IMR-90 (cell line): ENCODE measurements at regions not wholly inside any gene's neighbourhood (a gene's known extent, or its start where the extent isn't known, plus 50 kb on each side); places are given as distances from the start of the nearest gene placed in this dataset.

ENCODE experiments used
- ATAC-seq: fragments of 200-7000 bp; cut with Tn5 transposase; 2 replicates; pipeline ENCODE4 v1.9.1; 2020; ENCODE audit warnings: low read depth, mild to moderate bottlenecking, moderate library complexity
- BruUV-seq: library from RNA; stranded (reverse); fragments of 400-500 nt; replicated peaks from 2 replicates; lab custom pipeline; 2021; lab: Mats Ljungman, UMichigan
- CTCF ChIA-PET: fragments of 300-600 bp; formaldehyde crosslinking; extraction: SDS; loops from one replicate; lab custom pipeline; 2021; ENCODE audit warnings: antibody characterized with exemption; lab: Yijun Ruan, JAX
- POLR2A ChIA-PET: fragments of 300-600 bp; sonication (Branson Sonifier 250); formaldehyde crosslinking; loops from one replicate; lab custom pipeline; 2022; ENCODE audit warnings: antibody characterized with exemption; ENCODE audit not compliant: unreplicated experiment; lab: Charles Lee
- DNase-seq: peaks from one replicate; pipeline ENCODE4 v3.0.0; 2013
- H2AFZ ChIP-seq: replicated peaks from 2 replicates; pipeline ENCODE3; 2013; ENCODE audit warnings: low read length, mild to moderate bottlenecking; ENCODE audit not compliant: poor library complexity
- H2AK5ac ChIP-seq: 2 replicates; pipeline ENCODE4 v1.6.1; 2013; ENCODE audit warnings: low read depth, low read length, inconsistent platforms
- H2AK9ac ChIP-seq: replicated peaks from 2 replicates; pipeline ENCODE3; 2013; ENCODE audit warnings: mild to moderate bottlenecking, low read depth, low read length, moderate library complexity; ENCODE audit not compliant: poor library complexity
- H2BK120ac ChIP-seq: 2 replicates; pipeline ENCODE4 v1.6.1; 2013; ENCODE audit warnings: low read depth, low read length, inconsistent platforms
- H2BK15ac ChIP-seq: 3 replicates; pipeline ENCODE4 v1.6.1; 2013; ENCODE audit warnings: low read depth, low read length, inconsistent platforms
- H2BK20ac ChIP-seq: 2 replicates; pipeline ENCODE4 v1.6.1; 2013; ENCODE audit warnings: low read depth, mild to moderate bottlenecking, inconsistent platforms, low read length, moderate library complexity
- H2BK5ac ChIP-seq: 2 replicates; pipeline ENCODE4 v1.6.1; 2013; ENCODE audit warnings: mild to moderate bottlenecking, low read depth, low read length, inconsistent platforms; ENCODE audit not compliant: poor library complexity, severe bottlenecking
- H3K14ac ChIP-seq: replicated peaks from 2 replicates; pipeline ENCODE4 v1.6.1; 2013; ENCODE audit warnings: low read depth, low read length, inconsistent platforms
- H3K18ac ChIP-seq: 2 replicates; pipeline ENCODE4 v1.6.1; 2013; ENCODE audit warnings: low read depth, low read length, control low read depth
- H3K23ac ChIP-seq: 2 replicates; pipeline ENCODE4 v1.6.1; 2013; ENCODE audit warnings: low read depth, low read length, inconsistent platforms
- H3K27ac ChIP-seq: 2 replicates; pipeline ENCODE4 v1.5.1; 2013; ENCODE audit warnings: mild to moderate bottlenecking, control low read depth, low read length; ENCODE audit not compliant: insufficient read depth
- H3K27me3 ChIP-seq: 2 replicates; pipeline ENCODE4 v1.6.1; 2013; ENCODE audit warnings: low read length; ENCODE audit not compliant: control insufficient read depth, insufficient read depth
- H3K36me3 ChIP-seq: 2 replicates; pipeline ENCODE4 v1.6.1; 2013; ENCODE audit warnings: low read length, mixed read lengths; ENCODE audit not compliant: control insufficient read depth, insufficient read depth
- H3K4ac ChIP-seq: 2 replicates; pipeline ENCODE4 v1.6.1; 2013; ENCODE audit warnings: low read depth, low read length, inconsistent platforms
- H3K4me1 ChIP-seq: 2 replicates; pipeline ENCODE4 v1.6.1; 2013; ENCODE audit warnings: low read length, mixed read lengths; ENCODE audit not compliant: control insufficient read depth, insufficient read depth
- H3K4me2 ChIP-seq: 2 replicates; pipeline ENCODE4 v1.6.1; 2013; ENCODE audit warnings: low read depth, mild to moderate bottlenecking, control low read depth, low read length, moderate library complexity
- H3K4me3 ChIP-seq: 2 replicates; pipeline ENCODE4 v1.5.1; 2013; ENCODE audit warnings: low read depth, mild to moderate bottlenecking, control low read depth, low read length, moderate library complexity; ENCODE audit not compliant: insufficient read depth
- H3K56ac ChIP-seq: 2 replicates; pipeline ENCODE4 v1.6.1; 2013; ENCODE audit warnings: low read length, inconsistent platforms; ENCODE audit not compliant: insufficient read depth; ENCODE audit errors: extremely low read depth
- H3K79me1 ChIP-seq, 2 experiments: 2 replicates each; pipeline ENCODE4 v1.6.1; 2013; ENCODE audit warnings: low read length in 2 of 2, inconsistent platforms in 1 of 2, low read depth in 1 of 2
- H3K9ac ChIP-seq: 2 replicates; pipeline ENCODE4 v1.6.1; 2013; ENCODE audit warnings: low read depth, low read length, control low read depth
- H3K9me1 ChIP-seq: 2 replicates; pipeline ENCODE4 v1.6.1; 2013; ENCODE audit warnings: low read length, inconsistent platforms; ENCODE audit not compliant: insufficient read depth
- H3K9me3 ChIP-seq: 2 replicates; pipeline ENCODE4 v1.6.1; 2013; ENCODE audit warnings: low read length; ENCODE audit not compliant: control insufficient read depth, insufficient read depth
- H4K20me1 ChIP-seq: 2 replicates; pipeline ENCODE4 v1.6.1; 2013; ENCODE audit warnings: low read length, inconsistent platforms; ENCODE audit not compliant: insufficient read depth
- H4K5ac ChIP-seq: 2 replicates; pipeline ENCODE4 v1.6.1; 2013; ENCODE audit warnings: mild to moderate bottlenecking, low read depth, low read length, control low read depth
- H4K8ac ChIP-seq, 2 experiments: 2 replicates each; pipeline ENCODE4 v1.6.1; 2013; ENCODE audit warnings: low read depth in 2 of 2, low read length in 2 of 2, control low read depth in 1 of 2, inconsistent platforms in 1 of 2
- H4K91ac ChIP-seq: 2 replicates; pipeline ENCODE4 v1.6.1; 2013; ENCODE audit warnings: low read depth, low read length, inconsistent platforms; ENCODE audit not compliant: insufficient read depth
- BHLHE40 ChIP-seq: fragments of 150-350 bp; IDR thresholded peaks from 2 replicates; pipeline ENCODE4 v1.6.1; 2016; ENCODE audit warnings: mild to moderate bottlenecking, low read depth, low read length
- CEBPB ChIP-seq: IDR thresholded peaks from 2 replicates; pipeline ENCODE4 v1.6.1; 2012; ENCODE audit warnings: low read depth, low read length, improper control_type of control experiment
- MAFK ChIP-seq: IDR thresholded peaks from 2 replicates; pipeline ENCODE4 v1.6.1; 2012; ENCODE audit warnings: low read depth, low read length, improper control_type of control experiment
- MAZ ChIP-seq: IDR thresholded peaks from 2 replicates; pipeline ENCODE4 v1.6.1; 2012; ENCODE audit warnings: low read depth, mild to moderate bottlenecking, low read length, improper control_type of control experiment, moderate library complexity, borderline replicate concordance
- RCOR1 ChIP-seq: IDR thresholded peaks from 2 replicates; pipeline ENCODE4 v1.6.1; 2012; ENCODE audit warnings: mild to moderate bottlenecking, low read length, improper control_type of control experiment; ENCODE audit not compliant: insufficient replicate concordance
- WGBS, 2 experiments: methylation state at CpG; one replicate each; pipeline versions ENCODE4 v1.1.5 to v1.1.7; 2013; ENCODE audit warnings: missing lambda C conversion rate in 2 of 2; ENCODE audit not compliant: insufficient read length in 1 of 2; ENCODE audit errors: extremely low coverage in 2 of 2; 5-methylcytosine and 5-hydroxymethylcytosine counted together
- dilution Hi-C: fragments of 300-500 bp; cut with HindIII; formaldehyde crosslinking; loops from one replicate; pipeline ENCODE4 v1.14.3; 2018; ENCODE audit warnings: low sequenced_read_pairs; ENCODE audit not compliant: unreplicated experiment
- in situ Hi-C: fragments of 300-500 bp; cut with MboI; formaldehyde crosslinking; loops from 3 replicates; pipeline ENCODE4 v1.14.3; 2019; ENCODE audit warnings: low sequenced_read_pairs, inconsistent platforms, mixed read lengths
- intact Hi-C: fragments of 100-400 bp; cut with micrococcal nuclease; formaldehyde crosslinking; loops from 2 replicates; pipeline ENCODE4 v1.10.0; 2022
- TF ChIP-seq, protein P1 (sequence below): conservative IDR thresholded peaks from 2 replicates; pipeline ENCODE4 v1.5.1; 2012; ENCODE audit warnings: mild to moderate bottlenecking, low read depth, low read length, improper control_type of control experiment
- TF ChIP-seq, protein P2 (sequence below): fragments of 150-350 bp; IDR thresholded peaks from 2 replicates; pipeline ENCODE4 v1.6.1; 2017; ENCODE audit warnings: mild to moderate bottlenecking, antibody characterized with exemption, low read length, low read depth

DNA sequence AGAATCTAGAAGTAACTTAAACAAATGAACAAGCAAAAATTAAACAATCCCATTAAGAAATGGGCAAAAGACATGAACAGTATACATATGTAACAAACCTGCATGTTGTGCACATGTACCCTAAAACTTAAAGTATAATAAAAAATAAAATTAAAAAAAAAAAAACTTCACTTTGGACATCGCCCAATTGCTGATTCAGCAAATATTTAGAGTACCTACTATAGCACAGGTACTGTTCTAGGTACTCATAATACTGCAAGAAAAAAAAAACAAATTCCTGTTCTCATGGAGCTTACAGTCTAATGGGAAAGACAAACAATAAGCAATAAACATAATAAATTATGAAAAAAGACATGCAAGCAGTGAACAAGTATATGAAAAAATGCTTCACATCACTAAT, 501.5 kb upstream of the HS3ST5 start:
- TF ChIP-seq MAZ (no peak), BHLHE40 (no peak), MAFK (peak; percentile 96), CEBPB (no peak), RCOR1 (no peak)
- TF ChIP-seq, protein P1, sequence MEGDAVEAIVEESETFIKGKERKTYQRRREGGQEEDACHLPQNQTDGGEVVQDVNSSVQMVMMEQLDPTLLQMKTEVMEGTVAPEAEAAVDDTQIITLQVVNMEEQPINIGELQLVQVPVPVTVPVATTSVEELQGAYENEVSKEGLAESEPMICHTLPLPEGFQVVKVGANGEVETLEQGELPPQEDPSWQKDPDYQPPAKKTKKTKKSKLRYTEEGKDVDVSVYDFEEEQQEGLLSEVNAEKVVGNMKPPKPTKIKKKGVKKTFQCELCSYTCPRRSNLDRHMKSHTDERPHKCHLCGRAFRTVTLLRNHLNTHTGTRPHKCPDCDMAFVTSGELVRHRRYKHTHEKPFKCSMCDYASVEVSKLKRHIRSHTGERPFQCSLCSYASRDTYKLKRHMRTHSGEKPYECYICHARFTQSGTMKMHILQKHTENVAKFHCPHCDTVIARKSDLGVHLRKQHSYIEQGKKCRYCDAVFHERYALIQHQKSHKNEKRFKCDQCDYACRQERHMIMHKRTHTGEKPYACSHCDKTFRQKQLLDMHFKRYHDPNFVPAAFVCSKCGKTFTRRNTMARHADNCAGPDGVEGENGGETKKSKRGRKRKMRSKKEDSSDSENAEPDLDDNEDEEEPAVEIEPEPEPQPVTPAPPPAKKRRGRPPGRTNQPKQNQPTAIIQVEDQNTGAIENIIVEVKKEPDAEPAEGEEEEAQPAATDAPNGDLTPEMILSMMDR: no peak
- TF ChIP-seq, protein P2, sequence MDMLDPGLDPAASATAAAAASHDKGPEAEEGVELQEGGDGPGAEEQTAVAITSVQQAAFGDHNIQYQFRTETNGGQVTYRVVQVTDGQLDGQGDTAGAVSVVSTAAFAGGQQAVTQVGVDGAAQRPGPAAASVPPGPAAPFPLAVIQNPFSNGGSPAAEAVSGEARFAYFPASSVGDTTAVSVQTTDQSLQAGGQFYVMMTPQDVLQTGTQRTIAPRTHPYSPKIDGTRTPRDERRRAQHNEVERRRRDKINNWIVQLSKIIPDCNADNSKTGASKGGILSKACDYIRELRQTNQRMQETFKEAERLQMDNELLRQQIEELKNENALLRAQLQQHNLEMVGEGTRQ: no peak
- Histone ChIP-seq H3K4me3 (no peak overlapping the region), H2BK20ac (no peak overlapping the region), H4K5ac (no peak overlapping the region), H2BK5ac (no peak overlapping the region), H4K8ac (no peak overlapping the region), H3K4me1 (no peaks in the 10 kb centered on the region), H3K36me3 (no peaks in the 10 kb centered on the region), H3K9ac (no peak overlapping the region), H2AFZ (no peak overlapping the region), H2AK9ac (no peak overlapping the region), H3K18ac (no peak overlapping the region), H3K9me3 (no peaks in the 10 kb centered on the region), H3K14ac (no peak overlapping the region), H3K79me1 (no peaks in the 10 kb centered on the region), H2BK120ac (no peak overlapping the region), H3K9me1 (no peaks in the 10 kb centered on the region), H3K4me2 (no peak overlapping the region), H2BK15ac (no peak overlapping the region), H3K27me3 (no peaks in the 10 kb centered on the region), H2AK5ac (no peak overlapping the region), H3K27ac (no peak overlapping the region), H3K23ac (no peak overlapping the region), H4K20me1 (no peaks in the 10 kb centered on the region), H3K4ac (no peak overlapping the region), H4K91ac (no peak overlapping the region), H3K56ac (no peak overlapping the region)
- DNase-seq (no peak), ATAC-seq (no peak)
- ChIA-PET CTCF (interaction anchor here (0.5 kb wide), 1 partner anchor 1844 kb away, joined by 3 read pairs; no protein-coding TSS in a partner anchor), POLR2A (no interaction called here)
- no TSS peak for BruUV-seq
- in situ Hi-C loops (no loop called here), intact Hi-C loops (no loop called here), dilution Hi-C loops (no loop called here)
- WGBS, 2 experiments: no CpG with 5 or more reads among the region's 1 CpG
